ENCODE measurements at regions not wholly inside any gene's neighbourhood (a gene's known extent, or its start where the extent isn't known, plus 50 kb on each side); places are given as distances from the start of the nearest gene placed in this dataset.

DNA sequence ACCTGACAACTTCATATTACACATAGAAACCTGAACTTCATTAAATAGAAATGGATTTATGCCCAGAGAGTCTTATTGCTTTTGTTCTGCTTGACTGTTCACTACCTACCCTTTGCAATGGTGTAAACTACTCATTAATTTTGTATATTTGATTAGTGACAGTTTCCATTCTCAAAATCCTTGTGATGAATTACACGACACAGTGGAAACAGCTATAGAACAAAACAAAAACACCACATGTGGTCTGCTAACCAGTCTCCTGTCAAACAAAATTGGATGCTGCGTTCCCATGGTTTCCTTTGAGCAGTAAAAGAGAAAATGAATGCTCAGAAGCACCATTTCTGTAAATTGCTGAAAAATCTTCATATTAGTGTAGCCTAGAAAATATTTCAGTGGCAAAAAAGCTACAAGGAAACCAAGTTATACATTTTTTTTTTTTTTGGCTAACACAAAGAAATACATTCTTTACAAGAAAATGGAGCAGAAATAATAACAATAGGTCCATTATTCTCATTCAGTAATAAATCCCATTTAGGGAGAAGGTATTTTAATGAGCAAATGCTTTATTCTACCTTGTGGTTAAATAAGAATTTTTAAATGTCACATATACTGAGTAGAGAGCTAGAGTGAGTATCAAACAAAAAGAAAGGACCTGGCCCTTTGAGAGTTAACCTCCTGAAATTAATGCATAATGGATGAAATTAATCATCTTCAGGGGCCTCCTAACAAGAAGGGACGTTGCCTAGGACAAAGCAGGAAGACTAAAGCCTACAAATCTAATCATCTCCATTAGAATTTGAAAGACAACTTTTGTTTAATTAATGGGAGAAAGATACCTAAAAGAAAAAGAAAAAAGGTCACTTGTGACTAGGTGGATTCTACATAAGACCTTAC is 355.1 kb upstream of the ZC3H15 start:
- TF ChIP-seq GATA2 (IDR thresholded peaks at IDR 0.05; ENCODE audit: low read depth, low read length) (no peak), GATA3 (IDR thresholded peaks at IDR 0.05; ENCODE audit: low read depth, low read length) (no peak)
